ENCODE measurements at regions not wholly inside any gene's neighbourhood (a gene's known extent, or its start where the extent isn't known, plus 50 kb on each side); places are given as distances from the start of the nearest gene placed in this dataset.
A peak's percentile ranks its signal among the peaks of the same experiment; 100 is the strongest.

GRCh38 chr4:79148369-79148768, 177.5 kb downstream of the NAA11 start:
- H3K27ac ChIP-seq (replicated peaks) = no peak overlapping the region

DNA sequence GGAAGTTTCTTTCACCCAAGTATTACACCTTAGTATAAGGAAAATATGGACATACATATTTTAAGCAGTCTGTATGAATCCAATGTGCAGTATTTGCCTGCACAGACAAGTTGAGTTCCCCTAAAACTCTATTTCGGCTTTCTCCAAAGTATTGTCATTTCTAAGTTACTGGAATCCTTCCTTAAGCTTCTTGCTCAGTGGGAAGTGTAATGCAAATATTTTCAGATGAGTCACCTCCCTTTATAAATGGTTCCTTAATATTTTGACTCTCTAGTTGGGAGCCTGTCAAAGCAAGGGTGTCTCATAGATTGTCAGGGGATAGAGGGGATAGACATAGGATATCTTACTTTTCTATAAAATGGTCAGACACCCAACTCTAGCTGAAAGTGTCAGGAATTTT, 178.6 kb downstream of the NAA11 start:
- Histone ChIP-seq H3K27me3 (ENCODE audit: insufficient read depth, poor library complexity, severe bottlenecking) (no peaks in the 10 kb centered on the region), H3K4me3 (replicated peaks; ENCODE audit: insufficient read depth, low read length) (no peak overlapping the region), H3K27ac (replicated peaks) (no peak overlapping the region)
- DNase-seq (ENCODE audit: low read depth in 1 of 2, low spot score in 1 of 2) = no peak
- TF ChIP-seq CTCF (IDR thresholded peaks at IDR 0.05; ENCODE audit: insufficient read depth, low read length) (no peak), GABPA (IDR thresholded peaks at IDR 0.05; ENCODE audit: low read depth) (no peak), POLR2AphosphoS5 (IDR thresholded peaks at IDR 0.05; ENCODE audit: low read depth) (no peak), SPI1 (IDR thresholded peaks at IDR 0.05; ENCODE audit: borderline replicate concordance, low read depth) (no peak)
- TF ChIP-seq, protein P1, sequence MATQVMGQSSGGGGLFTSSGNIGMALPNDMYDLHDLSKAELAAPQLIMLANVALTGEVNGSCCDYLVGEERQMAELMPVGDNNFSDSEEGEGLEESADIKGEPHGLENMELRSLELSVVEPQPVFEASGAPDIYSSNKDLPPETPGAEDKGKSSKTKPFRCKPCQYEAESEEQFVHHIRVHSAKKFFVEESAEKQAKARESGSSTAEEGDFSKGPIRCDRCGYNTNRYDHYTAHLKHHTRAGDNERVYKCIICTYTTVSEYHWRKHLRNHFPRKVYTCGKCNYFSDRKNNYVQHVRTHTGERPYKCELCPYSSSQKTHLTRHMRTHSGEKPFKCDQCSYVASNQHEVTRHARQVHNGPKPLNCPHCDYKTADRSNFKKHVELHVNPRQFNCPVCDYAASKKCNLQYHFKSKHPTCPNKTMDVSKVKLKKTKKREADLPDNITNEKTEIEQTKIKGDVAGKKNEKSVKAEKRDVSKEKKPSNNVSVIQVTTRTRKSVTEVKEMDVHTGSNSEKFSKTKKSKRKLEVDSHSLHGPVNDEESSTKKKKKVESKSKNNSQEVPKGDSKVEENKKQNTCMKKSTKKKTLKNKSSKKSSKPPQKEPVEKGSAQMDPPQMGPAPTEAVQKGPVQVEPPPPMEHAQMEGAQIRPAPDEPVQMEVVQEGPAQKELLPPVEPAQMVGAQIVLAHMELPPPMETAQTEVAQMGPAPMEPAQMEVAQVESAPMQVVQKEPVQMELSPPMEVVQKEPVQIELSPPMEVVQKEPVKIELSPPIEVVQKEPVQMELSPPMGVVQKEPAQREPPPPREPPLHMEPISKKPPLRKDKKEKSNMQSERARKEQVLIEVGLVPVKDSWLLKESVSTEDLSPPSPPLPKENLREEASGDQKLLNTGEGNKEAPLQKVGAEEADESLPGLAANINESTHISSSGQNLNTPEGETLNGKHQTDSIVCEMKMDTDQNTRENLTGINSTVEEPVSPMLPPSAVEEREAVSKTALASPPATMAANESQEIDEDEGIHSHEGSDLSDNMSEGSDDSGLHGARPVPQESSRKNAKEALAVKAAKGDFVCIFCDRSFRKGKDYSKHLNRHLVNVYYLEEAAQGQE (IDR thresholded peaks at IDR 0.05; ENCODE audit: insufficient replicate concordance, low read depth) = no peak

More at GRCh38 chr4:79148369-79148768, 177.5 kb downstream of the NAA11 start:
- DNase-seq (ENCODE audit: low read depth in 1 of 2, low spot score in 1 of 2) = no peak
- H3K4me3 ChIP-seq (replicated peaks; ENCODE audit: insufficient read depth, low read length) = no peak overlapping the region
- TF ChIP-seq, protein P1 (IDR thresholded peaks at IDR 0.05; ENCODE audit: insufficient replicate concordance, low read depth) = no peak
- TF ChIP-seq CTCF (IDR thresholded peaks at IDR 0.05; ENCODE audit: insufficient read depth, low read length) = no peak
- TF ChIP-seq SPI1 (IDR thresholded peaks at IDR 0.05; ENCODE audit: borderline replicate concordance, low read depth) = no peak
- TF ChIP-seq GABPA (IDR thresholded peaks at IDR 0.05; ENCODE audit: low read depth) = no peak
- no peak for TF ChIP-seq POLR2AphosphoS5 (IDR thresholded peaks at IDR 0.05; ENCODE audit: low read depth)
- no peaks in the 10 kb centered on the region for H3K27me3 ChIP-seq (ENCODE audit: insufficient read depth, poor library complexity, severe bottlenecking)

- Histone ChIP-seq H3K4me3 (replicated peaks; ENCODE audit: insufficient read depth, low read length) (no peak overlapping the region), H3K27me3 (ENCODE audit: insufficient read depth, poor library complexity, severe bottlenecking) (no peaks in the 10 kb centered on the region), H3K27ac (replicated peaks) (no peak overlapping the region)
- peak in 1 of 2 experiments; percentile 18 for DNase-seq (ENCODE audit: low read depth in 1 of 2, low spot score in 1 of 2)
- TF ChIP-seq CTCF (IDR thresholded peaks at IDR 0.05; ENCODE audit: insufficient read depth, low read length) (no peak), SPI1 (IDR thresholded peaks at IDR 0.05; ENCODE audit: borderline replicate concordance, low read depth) (no peak), GABPA (IDR thresholded peaks at IDR 0.05; ENCODE audit: low read depth) (no peak)
- TF ChIP-seq, protein P1 (IDR thresholded peaks at IDR 0.05; ENCODE audit: insufficient replicate concordance, low read depth) = peak; percentile 95
Observed at GRCh38 chr4:79141530-79141929, 184.3 kb downstream of the NAA11 start.

Data from HL-60 (cell line).